IMR-90 (cell line): ENCODE measurements at regions not wholly inside any gene's neighbourhood (a gene's known extent, or its start where the extent isn't known, plus 50 kb on each side); places are given as distances from the start of the nearest gene placed in this dataset.

Experiments used
- ATAC-seq: fragments of 200-7000 bp; cut with Tn5 transposase; 2 replicates; pipeline ENCODE4 v1.9.1; 2020; ENCODE audit warnings: low read depth, mild to moderate bottlenecking, moderate library complexity
- BruUV-seq: library from RNA; stranded (reverse); fragments of 400-500 nt; replicated peaks from 2 replicates; lab custom pipeline; 2021; lab: Mats Ljungman, UMichigan
- CTCF ChIA-PET: fragments of 300-600 bp; formaldehyde crosslinking; extraction: SDS; loops from one replicate; lab custom pipeline; 2021; ENCODE audit warnings: antibody characterized with exemption; lab: Yijun Ruan, JAX
- POLR2A ChIA-PET: fragments of 300-600 bp; sonication (Branson Sonifier 250); formaldehyde crosslinking; loops from one replicate; lab custom pipeline; 2022; ENCODE audit warnings: antibody characterized with exemption; ENCODE audit not compliant: unreplicated experiment; lab: Charles Lee
- DNase-seq: peaks from one replicate; pipeline ENCODE4 v3.0.0; 2013
- H2AFZ ChIP-seq: replicated peaks from 2 replicates; pipeline ENCODE3; 2013; ENCODE audit warnings: low read length, mild to moderate bottlenecking; ENCODE audit not compliant: poor library complexity
- H2AK5ac ChIP-seq: 2 replicates; pipeline ENCODE4 v1.6.1; 2013; ENCODE audit warnings: low read depth, low read length, inconsistent platforms
- H2AK9ac ChIP-seq: replicated peaks from 2 replicates; pipeline ENCODE3; 2013; ENCODE audit warnings: mild to moderate bottlenecking, low read depth, low read length, moderate library complexity; ENCODE audit not compliant: poor library complexity
- H2BK120ac ChIP-seq: 2 replicates; pipeline ENCODE4 v1.6.1; 2013; ENCODE audit warnings: low read depth, low read length, inconsistent platforms
- H2BK15ac ChIP-seq: 3 replicates; pipeline ENCODE4 v1.6.1; 2013; ENCODE audit warnings: low read depth, low read length, inconsistent platforms
- H2BK20ac ChIP-seq: 2 replicates; pipeline ENCODE4 v1.6.1; 2013; ENCODE audit warnings: low read depth, mild to moderate bottlenecking, inconsistent platforms, low read length, moderate library complexity
- H2BK5ac ChIP-seq: 2 replicates; pipeline ENCODE4 v1.6.1; 2013; ENCODE audit warnings: mild to moderate bottlenecking, low read depth, low read length, inconsistent platforms; ENCODE audit not compliant: poor library complexity, severe bottlenecking
- H3K14ac ChIP-seq: replicated peaks from 2 replicates; pipeline ENCODE4 v1.6.1; 2013; ENCODE audit warnings: low read depth, low read length, inconsistent platforms
- H3K18ac ChIP-seq: 2 replicates; pipeline ENCODE4 v1.6.1; 2013; ENCODE audit warnings: low read depth, low read length, control low read depth
- H3K23ac ChIP-seq: 2 replicates; pipeline ENCODE4 v1.6.1; 2013; ENCODE audit warnings: low read depth, low read length, inconsistent platforms
- H3K27ac ChIP-seq: 2 replicates; pipeline ENCODE4 v1.5.1; 2013; ENCODE audit warnings: mild to moderate bottlenecking, control low read depth, low read length; ENCODE audit not compliant: insufficient read depth
- H3K27me3 ChIP-seq: 2 replicates; pipeline ENCODE4 v1.6.1; 2013; ENCODE audit warnings: low read length; ENCODE audit not compliant: control insufficient read depth, insufficient read depth
- H3K36me3 ChIP-seq: 2 replicates; pipeline ENCODE4 v1.6.1; 2013; ENCODE audit warnings: low read length, mixed read lengths; ENCODE audit not compliant: control insufficient read depth, insufficient read depth
- H3K4ac ChIP-seq: 2 replicates; pipeline ENCODE4 v1.6.1; 2013; ENCODE audit warnings: low read depth, low read length, inconsistent platforms
- H3K4me1 ChIP-seq: 2 replicates; pipeline ENCODE4 v1.6.1; 2013; ENCODE audit warnings: low read length, mixed read lengths; ENCODE audit not compliant: control insufficient read depth, insufficient read depth
- H3K4me2 ChIP-seq: 2 replicates; pipeline ENCODE4 v1.6.1; 2013; ENCODE audit warnings: low read depth, mild to moderate bottlenecking, control low read depth, low read length, moderate library complexity
- H3K4me3 ChIP-seq: 2 replicates; pipeline ENCODE4 v1.5.1; 2013; ENCODE audit warnings: low read depth, mild to moderate bottlenecking, control low read depth, low read length, moderate library complexity; ENCODE audit not compliant: insufficient read depth
- H3K56ac ChIP-seq: 2 replicates; pipeline ENCODE4 v1.6.1; 2013; ENCODE audit warnings: low read length, inconsistent platforms; ENCODE audit not compliant: insufficient read depth; ENCODE audit errors: extremely low read depth
- H3K79me1 ChIP-seq, 2 experiments: 2 replicates each; pipeline ENCODE4 v1.6.1; 2013; ENCODE audit warnings: low read length in 2 of 2, inconsistent platforms in 1 of 2, low read depth in 1 of 2
- H3K9ac ChIP-seq: 2 replicates; pipeline ENCODE4 v1.6.1; 2013; ENCODE audit warnings: low read depth, low read length, control low read depth
- H3K9me1 ChIP-seq: 2 replicates; pipeline ENCODE4 v1.6.1; 2013; ENCODE audit warnings: low read length, inconsistent platforms; ENCODE audit not compliant: insufficient read depth
- H3K9me3 ChIP-seq: 2 replicates; pipeline ENCODE4 v1.6.1; 2013; ENCODE audit warnings: low read length; ENCODE audit not compliant: control insufficient read depth, insufficient read depth
- H4K20me1 ChIP-seq: 2 replicates; pipeline ENCODE4 v1.6.1; 2013; ENCODE audit warnings: low read length, inconsistent platforms; ENCODE audit not compliant: insufficient read depth
- H4K5ac ChIP-seq: 2 replicates; pipeline ENCODE4 v1.6.1; 2013; ENCODE audit warnings: mild to moderate bottlenecking, low read depth, low read length, control low read depth
- H4K8ac ChIP-seq, 2 experiments: 2 replicates each; pipeline ENCODE4 v1.6.1; 2013; ENCODE audit warnings: low read depth in 2 of 2, low read length in 2 of 2, control low read depth in 1 of 2, inconsistent platforms in 1 of 2
- H4K91ac ChIP-seq: 2 replicates; pipeline ENCODE4 v1.6.1; 2013; ENCODE audit warnings: low read depth, low read length, inconsistent platforms; ENCODE audit not compliant: insufficient read depth
- BHLHE40 ChIP-seq: fragments of 150-350 bp; IDR thresholded peaks from 2 replicates; pipeline ENCODE4 v1.6.1; 2016; ENCODE audit warnings: mild to moderate bottlenecking, low read depth, low read length
- CHD1 ChIP-seq: IDR thresholded peaks from 2 replicates; pipeline ENCODE4 v1.6.1; 2012; ENCODE audit warnings: low read depth, low read length, improper control_type of control experiment
- POLR2A ChIP-seq: IDR thresholded peaks from 2 replicates; pipeline ENCODE4 v1.6.1; 2012; ENCODE audit warnings: mild to moderate bottlenecking, low read depth, low read length
- WGBS, 2 experiments: methylation state at CpG; one replicate each; pipeline versions ENCODE4 v1.1.5 to v1.1.7; 2013; ENCODE audit warnings: missing lambda C conversion rate in 2 of 2; ENCODE audit not compliant: insufficient read length in 1 of 2; ENCODE audit errors: extremely low coverage in 2 of 2; 5-methylcytosine and 5-hydroxymethylcytosine counted together
- dilution Hi-C: fragments of 300-500 bp; cut with HindIII; formaldehyde crosslinking; loops from one replicate; pipeline ENCODE4 v1.14.3; 2018; ENCODE audit warnings: low sequenced_read_pairs; ENCODE audit not compliant: unreplicated experiment
- in situ Hi-C: fragments of 300-500 bp; cut with MboI; formaldehyde crosslinking; loops from 3 replicates; pipeline ENCODE4 v1.14.3; 2019; ENCODE audit warnings: low sequenced_read_pairs, inconsistent platforms, mixed read lengths
- intact Hi-C: fragments of 100-400 bp; cut with micrococcal nuclease; formaldehyde crosslinking; loops from 2 replicates; pipeline ENCODE4 v1.10.0; 2022
- TF ChIP-seq, protein P1 (sequence below): fragments of 150-350 bp; IDR thresholded peaks from 2 replicates; pipeline ENCODE4 v1.6.1; 2017; ENCODE audit warnings: mild to moderate bottlenecking, antibody characterized with exemption, low read length, low read depth

GRCh38 chr4:123503698-123504363 is 107.2 kb downstream of the SPRY1 start:
- Histone ChIP-seq H3K27ac (no peak overlapping the region), H3K79me1 (no peaks in the 10 kb centered on the region), H2BK120ac (no peak overlapping the region), H3K14ac (0 out of 2 replicates have a peak overlapping the region, but pooled peaks have one; percentile 51), H3K36me3 (no peaks in the 10 kb centered on the region), H2BK15ac (no peak overlapping the region), H4K5ac (no peak overlapping the region), H4K20me1 (no peaks in the 10 kb centered on the region), H3K4ac (no peak overlapping the region), H2AK5ac (peak overlapping the region; percentile 67; the same call in 1 of the 2 replicates), H3K4me2 (no peak overlapping the region), H4K8ac (no peak overlapping the region), H2AFZ (peak overlapping the region; percentile 72), H3K9me3 (no peaks in the 10 kb centered on the region), H2BK20ac (no peak overlapping the region), H3K18ac (no peak overlapping the region), H4K91ac (no peak overlapping the region), H3K4me3 (no peak overlapping the region), H2BK5ac (no peak overlapping the region), H2AK9ac (peak overlapping the region; percentile 68), H3K9me1 (peaks cover 8% of the 10 kb centered on the region; the same call in 1 of the 2 replicates), H3K4me1 (no peaks in the 10 kb centered on the region; the same call in 1 of the 2 replicates), H3K27me3 (no peaks in the 10 kb centered on the region), H3K23ac (no peak overlapping the region), H3K56ac (no peak overlapping the region), H3K9ac (no peak overlapping the region)
- dilution Hi-C loops: no loop called here
- in situ Hi-C loops: no loop called here
- DNase-seq (no peak), ATAC-seq (no peak)
- no CpG with 5 or more reads among the region's 4 CpGs for WGBS, 2 experiments
- no TSS peak for BruUV-seq
- ChIA-PET CTCF (no interaction called here), POLR2A (no interaction called here)
- TF ChIP-seq, protein P1, sequence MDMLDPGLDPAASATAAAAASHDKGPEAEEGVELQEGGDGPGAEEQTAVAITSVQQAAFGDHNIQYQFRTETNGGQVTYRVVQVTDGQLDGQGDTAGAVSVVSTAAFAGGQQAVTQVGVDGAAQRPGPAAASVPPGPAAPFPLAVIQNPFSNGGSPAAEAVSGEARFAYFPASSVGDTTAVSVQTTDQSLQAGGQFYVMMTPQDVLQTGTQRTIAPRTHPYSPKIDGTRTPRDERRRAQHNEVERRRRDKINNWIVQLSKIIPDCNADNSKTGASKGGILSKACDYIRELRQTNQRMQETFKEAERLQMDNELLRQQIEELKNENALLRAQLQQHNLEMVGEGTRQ: no peak
- TF ChIP-seq CHD1: no peak
- no peak for TF ChIP-seq BHLHE40
- no peak for TF ChIP-seq POLR2A
- intact Hi-C loops: loop anchor here (2.0 kb wide), 1 partner anchor 105 kb away; no protein-coding TSS in a partner anchor
